ENCODE measurements at regions not wholly inside any gene's neighbourhood (a gene's known extent, or its start where the extent isn't known, plus 50 kb on each side); places are given as distances from the start of the nearest gene placed in this dataset.

- Histone ChIP-seq H3K36me3 (no peaks in the 10 kb centered on the region), H3K9me3 (no peaks in the 10 kb centered on the region), H3K27me3 (replicated peaks; ENCODE audit: insufficient read depth) (no peaks in the 10 kb centered on the region), H3K27ac (no peak overlapping the region), H3K4me1 (replicated peaks) (no peaks in the 10 kb centered on the region), H3K4me3 (no peak overlapping the region)
- 84% methylated on average over 12 of the region's 12 CpGs for WGBS
- intact Hi-C loops (cut with DNase I): no loop called here
- no peak for DNase-seq (ENCODE audit: low spot score)
- TF ChIP-seq POLR2A (IDR thresholded peaks at IDR 0.05) (no peak), CTCF (IDR thresholded peaks at IDR 0.05) (no peak)
These were observed 124.2 kb upstream of the SMURF2 start for GRCh38 chr17:64786337-64786736.

- DNase-seq (ENCODE audit: low spot score): no peak
- no peak overlapping the region for H3K27ac ChIP-seq
- no peak overlapping the region for H3K4me3 ChIP-seq
- H3K27me3 ChIP-seq (replicated peaks; ENCODE audit: insufficient read depth): no peaks in the 10 kb centered on the region
- 79% methylated on average over 9 of the region's 10 CpGs for WGBS
- no peak for TF ChIP-seq CTCF (IDR thresholded peaks at IDR 0.05)
- no peak for TF ChIP-seq POLR2AphosphoS5 (IDR thresholded peaks at IDR 0.05)
- TF ChIP-seq POLR2A (IDR thresholded peaks at IDR 0.05): no peak
- intact Hi-C loops (cut with DNase I): no loop called here
- H3K36me3 ChIP-seq: no peaks in the 10 kb centered on the region
- H3K4me1 ChIP-seq (replicated peaks): peaks cover 1% of the 10 kb centered on the region
- H3K9me3 ChIP-seq: no peaks in the 10 kb centered on the region
These were observed 122.9 kb upstream of the SMURF2 start for GRCh38 chr17:64785011-64785421.

GRCh38 chr17:64784353-64785010, 122.4 kb upstream of the SMURF2 start:
- Histone ChIP-seq H3K27me3 (replicated peaks; ENCODE audit: insufficient read depth) (no peaks in the 10 kb centered on the region), H3K27ac (no peak overlapping the region), H3K4me1 (replicated peaks) (peaks cover 6% of the 10 kb centered on the region), H3K9me3 (no peaks in the 10 kb centered on the region), H3K4me3 (no peak overlapping the region), H3K36me3 (no peaks in the 10 kb centered on the region)
- no peak for DNase-seq (ENCODE audit: low spot score)
- 92% methylated on average over 16 of the region's 16 CpGs for WGBS
- intact Hi-C loops (cut with DNase I): no loop called here
- TF ChIP-seq CTCF (IDR thresholded peaks at IDR 0.05) (no peak), POLR2AphosphoS5 (IDR thresholded peaks at IDR 0.05) (no peak), POLR2A (IDR thresholded peaks at IDR 0.05) (no peak)

GRCh38 chr17:64783556-64784352, 121.6 kb upstream of the SMURF2 start:
- H3K9me3 ChIP-seq: no peaks in the 10 kb centered on the region
- intact Hi-C loops (cut with DNase I): no loop called here
- TF ChIP-seq POLR2A (IDR thresholded peaks at IDR 0.05) (no peak), POLR2AphosphoS5 (IDR thresholded peaks at IDR 0.05) (no peak), CTCF (IDR thresholded peaks at IDR 0.05) (no peak)
- WGBS: 96% methylated on average over 14 of the region's 14 CpGs
- no peak overlapping the region for H3K27ac ChIP-seq
- DNase-seq (ENCODE audit: low spot score): no peak
- H3K36me3 ChIP-seq: no peaks in the 10 kb centered on the region
- H3K27me3 ChIP-seq (replicated peaks; ENCODE audit: insufficient read depth): no peaks in the 10 kb centered on the region
- H3K4me1 ChIP-seq (replicated peaks): peaks cover 12% of the 10 kb centered on the region
- H3K4me3 ChIP-seq: no peak overlapping the region

GRCh38 chr17:64783031-64783461, 120.9 kb upstream of the SMURF2 start:
- 73% methylated on average over 6 of the region's 6 CpGs for WGBS
- no peak overlapping the region for H3K27ac ChIP-seq
- H3K4me3 ChIP-seq: no peak overlapping the region
- intact Hi-C loops (cut with DNase I): no loop called here
- TF ChIP-seq POLR2A (IDR thresholded peaks at IDR 0.05): no peak
- TF ChIP-seq CTCF (IDR thresholded peaks at IDR 0.05): no peak
- TF ChIP-seq POLR2AphosphoS5 (IDR thresholded peaks at IDR 0.05): no peak
- no peaks in the 10 kb centered on the region for H3K9me3 ChIP-seq
- DNase-seq (ENCODE audit: low spot score): no peak
- H3K36me3 ChIP-seq: no peaks in the 10 kb centered on the region
- no peaks in the 10 kb centered on the region for H3K27me3 ChIP-seq (replicated peaks; ENCODE audit: insufficient read depth)
- peaks cover 14% of the 10 kb centered on the region for H3K4me1 ChIP-seq (replicated peaks)
